ENCODE measurements at regions not wholly inside any gene's neighbourhood (a gene's known extent, or its start where the extent isn't known, plus 50 kb on each side); places are given as distances from the start of the nearest gene placed in this dataset.

DNA sequence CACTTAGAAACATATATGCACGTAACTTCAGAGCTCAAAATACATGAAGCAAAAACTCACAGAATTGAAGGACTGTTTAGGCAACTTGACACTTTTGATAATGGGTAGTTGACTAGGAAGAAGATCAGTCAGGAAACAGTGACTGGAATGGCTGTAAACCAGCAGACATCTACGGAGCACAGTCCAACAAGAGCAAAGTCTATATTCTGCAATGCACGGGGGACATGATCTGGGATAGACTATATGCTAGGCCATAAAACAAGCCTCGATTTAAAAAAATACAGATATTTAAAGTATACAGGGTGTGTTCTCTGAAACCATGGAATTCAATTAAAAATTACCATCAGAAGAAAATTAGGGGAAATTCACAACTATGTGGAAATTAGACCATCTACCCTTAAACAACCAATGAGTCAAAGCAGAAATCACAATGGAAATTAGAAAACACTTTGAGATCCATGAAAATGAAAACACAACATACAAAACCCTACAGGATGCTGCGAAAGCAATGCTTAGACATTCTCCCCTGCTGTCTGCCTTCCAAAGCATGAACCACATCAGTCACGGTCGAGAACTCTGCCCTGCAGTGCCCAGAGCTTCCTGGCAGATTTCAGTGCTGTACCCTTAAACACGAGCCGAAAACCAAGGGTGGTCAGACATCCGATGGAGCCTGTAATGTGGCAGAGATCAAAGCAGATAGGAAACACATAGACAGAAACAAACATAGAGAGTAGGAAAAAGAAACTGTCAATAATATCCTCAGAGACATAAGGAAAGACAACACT lies 651.9 kb upstream of the HS6ST1 start:
- no peak for FAIRE-seq
- dilution Hi-C loops (cut with MboI; ENCODE audit: extremely low pct_ligation_motif_present, low sequenced_read_pairs): no loop called here
- TF ChIP-seq EZH2 (IDR thresholded peaks at IDR 0.05; ENCODE audit: low read length) (no peak), CTCF (optimal IDR thresholded peaks at IDR 0.05 in 1 of 3, IDR thresholded peaks at IDR 0.05 in 1 of 3, conservative IDR thresholded peaks at IDR 0.05 in 1 of 3; ENCODE audit: extremely low read depth in 1 of 3, insufficient read depth in 2 of 3, low read length in 3 of 3) (no peak)
- DNase-seq (ENCODE audit: low read depth, low spot score): no peak
- no peaks in the 10 kb centered on the region for H4K20me1 ChIP-seq (ENCODE audit: control insufficient read depth, extremely low read depth, insufficient read depth, low read length)
- no peak overlapping the region for H3K4me2 ChIP-seq (ENCODE audit: control insufficient read depth, extremely low read depth, insufficient read depth, low read depth, low read length)
- H3K79me2 ChIP-seq (ENCODE audit: control insufficient read depth, insufficient read depth, low read length): no peaks in the 10 kb centered on the region
- peaks cover 3% of the 10 kb centered on the region for H3K4me1 ChIP-seq (ENCODE audit: control insufficient read depth, extremely low read depth, insufficient read depth, low read length)
- no peak overlapping the region for H3K27ac ChIP-seq (ENCODE audit: control insufficient read depth, insufficient read depth, low read length)
- H3K9me1 ChIP-seq (ENCODE audit: control insufficient read depth, extremely low read depth, insufficient read depth, low read length): no peaks in the 10 kb centered on the region
- no peak overlapping the region for H3K4me3 ChIP-seq (ENCODE audit: control insufficient read depth in 2 of 3, extremely low read depth in 1 of 3, insufficient read depth in 2 of 3, low read depth in 1 of 3, low read length in 3 of 3)
- no peaks in the 10 kb centered on the region for H3K9me3 ChIP-seq (ENCODE audit: control insufficient read depth, low read depth, low read length)
- no peak overlapping the region for H3K9ac ChIP-seq (ENCODE audit: control insufficient read depth, extremely low read depth, insufficient read depth, low read length)
- peaks cover 5% of the 10 kb centered on the region for H3K27me3 ChIP-seq (ENCODE audit: control insufficient read depth, extremely low read depth, insufficient read depth, low read length)
- H3K36me3 ChIP-seq (ENCODE audit: control insufficient read depth in 2 of 2, extremely low read depth in 1 of 2, insufficient read depth in 2 of 2, low read length in 2 of 2): no peaks in the 10 kb centered on the region
- H2AFZ ChIP-seq (ENCODE audit: control insufficient read depth, low read length): no peak overlapping the region

DNA sequence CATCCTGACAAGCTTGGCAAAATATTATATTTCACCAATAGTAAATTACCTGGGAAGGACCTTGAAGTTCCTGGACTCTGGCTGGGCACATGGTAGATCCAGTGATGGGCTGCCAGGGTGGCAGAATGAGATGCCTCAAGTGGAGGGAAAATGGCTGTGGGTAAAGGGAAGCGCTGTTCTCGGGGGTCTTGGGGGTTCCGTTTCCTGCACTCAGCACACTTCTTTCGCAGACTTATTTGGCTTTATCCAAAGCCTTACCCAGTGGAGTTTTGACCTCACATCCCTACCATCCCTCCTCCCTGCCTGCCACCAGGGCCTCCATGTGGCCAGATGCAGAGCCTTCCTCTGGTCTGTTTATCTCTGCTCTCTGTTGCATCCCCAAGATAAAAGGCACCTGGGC lies 654.9 kb upstream of the HS6ST1 start:
- H3K4me2 ChIP-seq (ENCODE audit: control insufficient read depth, extremely low read depth, insufficient read depth, low read depth, low read length): no peak overlapping the region
- no peak overlapping the region for H3K27ac ChIP-seq (ENCODE audit: control insufficient read depth, insufficient read depth, low read length)
- H3K4me1 ChIP-seq (ENCODE audit: control insufficient read depth, extremely low read depth, insufficient read depth, low read length): peaks cover 3% of the 10 kb centered on the region
- FAIRE-seq: no peak
- no peak overlapping the region for H3K9ac ChIP-seq (ENCODE audit: control insufficient read depth, extremely low read depth, insufficient read depth, low read length)
- no peak overlapping the region for H2AFZ ChIP-seq (ENCODE audit: control insufficient read depth, low read length)
- H3K4me3 ChIP-seq (ENCODE audit: control insufficient read depth in 2 of 3, extremely low read depth in 1 of 3, insufficient read depth in 2 of 3, low read depth in 1 of 3, low read length in 3 of 3): no peak overlapping the region
- peaks cover 5% of the 10 kb centered on the region for H3K27me3 ChIP-seq (ENCODE audit: control insufficient read depth, extremely low read depth, insufficient read depth, low read length)
- no peaks in the 10 kb centered on the region for H3K79me2 ChIP-seq (ENCODE audit: control insufficient read depth, insufficient read depth, low read length)
- no peaks in the 10 kb centered on the region for H4K20me1 ChIP-seq (ENCODE audit: control insufficient read depth, extremely low read depth, insufficient read depth, low read length)
- H3K36me3 ChIP-seq (ENCODE audit: control insufficient read depth in 2 of 2, extremely low read depth in 1 of 2, insufficient read depth in 2 of 2, low read length in 2 of 2): no peaks in the 10 kb centered on the region
- H3K9me1 ChIP-seq (ENCODE audit: control insufficient read depth, extremely low read depth, insufficient read depth, low read length): no peaks in the 10 kb centered on the region
- TF ChIP-seq EZH2 (IDR thresholded peaks at IDR 0.05; ENCODE audit: low read length): no peak
- TF ChIP-seq CTCF (optimal IDR thresholded peaks at IDR 0.05 in 1 of 3, IDR thresholded peaks at IDR 0.05 in 1 of 3, conservative IDR thresholded peaks at IDR 0.05 in 1 of 3; ENCODE audit: extremely low read depth in 1 of 3, insufficient read depth in 2 of 3, low read length in 3 of 3): no peak
- dilution Hi-C loops (cut with MboI; ENCODE audit: extremely low pct_ligation_motif_present, low sequenced_read_pairs): no loop called here
- no peak for DNase-seq (ENCODE audit: low read depth, low spot score)
- H3K9me3 ChIP-seq (ENCODE audit: control insufficient read depth, low read depth, low read length): no peaks in the 10 kb centered on the region
